GM12878 (cell line): ENCODE measurements at regions not wholly inside any gene's neighbourhood (a gene's known extent, or its start where the extent isn't known, plus 50 kb on each side); places are given as distances from the start of the nearest gene placed in this dataset.

Source experiments
- ATAC-seq: fragments of 200-7000 bp; cut with Tn5 transposase; 3 replicates; pipeline ENCODE4 v1.9.1; 2020; ENCODE audit warnings: mild to moderate bottlenecking, moderate library complexity
- BruUV-seq: library from RNA; stranded (reverse); fragments of 400-500 nt; replicated peaks from 2 replicates; lab custom pipeline; 2021; lab: Mats Ljungman, UMichigan
- CTCF ChIA-PET: fragments of 300-600 bp; sonication (Branson Sonifier 250); formaldehyde crosslinking; extraction: SDS; loops from one replicate; lab custom pipeline; 2021; ENCODE audit warnings: inconsistent platforms; lab: Yijun Ruan, JAX
- POLR2A ChIA-PET: fragments of 350-600 bp; formaldehyde crosslinking; extraction: SDS; loops from one replicate; lab custom pipeline; 2021; ENCODE audit warnings: inconsistent platforms; lab: Charles Lee
- RAD21 ChIA-PET: fragments of 300-600 bp; sonication (Branson Sonifier 250); formaldehyde crosslinking; loops from one replicate; lab custom pipeline; 2023; ENCODE audit warnings: antibody characterized with exemption; ENCODE audit not compliant: unreplicated experiment; lab: Charles Lee
- SMC1A ChIA-PET: fragments of 300-600 bp; sonication (Branson Sonifier 250); formaldehyde crosslinking; loops from one replicate; lab custom pipeline; 2023; ENCODE audit not compliant: unreplicated experiment, uncharacterized antibody; lab: Charles Lee
- DNase-seq: peaks from one replicate; pipeline ENCODE4 v3.0.0-alpha.2; 2011; ENCODE audit warnings: low read depth, low spot score
- FAIRE-seq: peaks from 3 replicates; lab custom pipeline; 2011; peaks lifted over from hg19 to GRCh38; lab: Jason Lieb, UNC
- H2AFZ ChIP-seq: 2 replicates; pipeline ENCODE4 v1.6.0; 2011; ENCODE audit warnings: low read depth, low read length, control low read depth; ENCODE audit not compliant: control insufficient read depth
- H3K27ac ChIP-seq: 2 replicates; pipeline ENCODE4 v1.5.1; 2011; ENCODE audit warnings: control low read depth; ENCODE audit not compliant: control insufficient read depth, insufficient read depth
- H3K27me3 ChIP-seq, 2 experiments: replicated peaks in 1 of 2; 2 replicates each; pipeline versions ENCODE4 v1.6.0 to v1.6.1; 2011; ENCODE audit warnings: low read length in 1 of 2; ENCODE audit not compliant: control insufficient read depth in 2 of 2, insufficient read depth in 2 of 2
- H3K36me3 ChIP-seq, 2 experiments: 2 replicates each; pipeline ENCODE4 v1.5.1; 2011; ENCODE audit warnings: low read length in 1 of 2; ENCODE audit not compliant: control insufficient read depth in 2 of 2, insufficient read depth in 2 of 2
- H3K4me1 ChIP-seq: 2 replicates; pipeline ENCODE4 v1.6.1; 2011; ENCODE audit warnings: mild to moderate bottlenecking, low read length, moderate library complexity, mixed read lengths; ENCODE audit not compliant: control insufficient read depth, insufficient read depth
- H3K4me2 ChIP-seq: 2 replicates; pipeline ENCODE4 v1.6.0; 2011; ENCODE audit warnings: control low read depth; ENCODE audit not compliant: control insufficient read depth, insufficient read depth
- H3K4me3 ChIP-seq: fragments of 200-600 bp; sonication (generic); 2 replicates; pipeline ENCODE4 v1.5.1; 2016
- H3K79me2 ChIP-seq: 2 replicates; pipeline ENCODE4 v1.6.0; 2011; ENCODE audit warnings: low read length; ENCODE audit not compliant: control insufficient read depth, insufficient read depth
- H3K9ac ChIP-seq: 2 replicates; pipeline ENCODE4 v1.8.0; 2011; ENCODE audit warnings: low read length, control low read depth, mixed read lengths; ENCODE audit not compliant: control insufficient read depth, insufficient read depth
- H3K9me3 ChIP-seq: replicated peaks from 3 replicates; pipeline ENCODE4 v1.5.1; 2011; ENCODE audit warnings: mild to moderate bottlenecking, low read length; ENCODE audit not compliant: control insufficient read depth, insufficient read depth
- H4K20me1 ChIP-seq: 2 replicates; pipeline ENCODE4 v1.6.0; 2011; ENCODE audit not compliant: control insufficient read depth, insufficient read depth
- EED ChIP-seq: sonication (generic); IDR thresholded peaks from 2 replicates; pipeline ENCODE4 v1.6.1; 2016; ENCODE audit warnings: antibody characterized with exemption, low read depth
- FOS ChIP-seq: IDR thresholded peaks from 3 replicates; pipeline ENCODE4 v1.6.1; 2011; ENCODE audit warnings: borderline replicate concordance; ENCODE audit not compliant: insufficient read length; ENCODE audit errors: extremely low read depth
- GABPA ChIP-seq: IDR thresholded peaks from 2 replicates; pipeline ENCODE4 v1.6.1; 2014; ENCODE audit warnings: antibody characterized with exemption, low read depth, mild to moderate bottlenecking, inconsistent platforms
- NFXL1 ChIP-seq: fragments of 450-650 bp; IDR thresholded peaks from 2 replicates; pipeline ENCODE4 v1.6.1; 2017; ENCODE audit warnings: antibody characterized with exemption, mild to moderate bottlenecking, borderline replicate concordance
- NR2C2 ChIP-seq: IDR thresholded peaks from 2 replicates; pipeline ENCODE4 v1.6.1; 2011; ENCODE audit warnings: borderline replicate concordance, low read depth; ENCODE audit not compliant: control insufficient read depth, insufficient read length
- POU2F2 ChIP-seq: IDR thresholded peaks from 3 replicates; pipeline ENCODE4 v1.6.1; 2011; ENCODE audit warnings: low read depth, mild to moderate bottlenecking, low read length, borderline replicate concordance
- SIN3A ChIP-seq: IDR thresholded peaks from 2 replicates; pipeline ENCODE4 v1.6.1; 2012; ENCODE audit warnings: low read depth, low read length, improper control_type of control experiment
- ZNF622 ChIP-seq: fragments of 450-650 bp; IDR thresholded peaks from 2 replicates; pipeline ENCODE4 v1.6.1; 2017; ENCODE audit warnings: mild to moderate bottlenecking, inconsistent platforms
- ZZZ3 ChIP-seq: IDR thresholded peaks from 2 replicates; pipeline ENCODE4 v1.6.1; 2011; ENCODE audit warnings: low read depth; ENCODE audit not compliant: control insufficient read depth, insufficient read length
- WGBS: methylation state at CpG from one replicate; pipeline ENCODE4 v1.1.6; 2016; ENCODE audit warnings: low lambda C conversion rate; ENCODE audit not compliant: insufficient replicate concordance, insufficient coverage; ENCODE audit errors: missing lambda C conversion rate; 5-methylcytosine and 5-hydroxymethylcytosine counted together
- in situ Hi-C: fragments of 300-500 bp; cut with MboI; formaldehyde crosslinking; loops from 9 replicates; pipeline ENCODE4 v1.14.3; 2018; ENCODE audit warnings: mixed read lengths
- intact Hi-C: fragments of 100-400 bp; cut with micrococcal nuclease; formaldehyde crosslinking; loops from one replicate; pipeline ENCODE4 v1.14.2; 2022; ENCODE audit not compliant: unreplicated experiment
- TF ChIP-seq, protein P1 (sequence below): fragments of 150-350 bp; IDR thresholded peaks from 2 replicates; pipeline ENCODE4 v1.6.1; 2016; ENCODE audit warnings: low read depth, low read length
- TF ChIP-seq, protein P2 (sequence below): fragments of 450-650 bp; conservative IDR thresholded peaks from 2 replicates; pipeline ENCODE4 v1.6.1; 2017; ENCODE audit warnings: mild to moderate bottlenecking, moderate library complexity
- TF ChIP-seq, protein P3 (sequence below): fragments of 450-650 bp; IDR thresholded peaks from 2 replicates; pipeline ENCODE4 v1.6.1; 2016; ENCODE audit warnings: mild to moderate bottlenecking, moderate library complexity, borderline replicate concordance

DNA sequence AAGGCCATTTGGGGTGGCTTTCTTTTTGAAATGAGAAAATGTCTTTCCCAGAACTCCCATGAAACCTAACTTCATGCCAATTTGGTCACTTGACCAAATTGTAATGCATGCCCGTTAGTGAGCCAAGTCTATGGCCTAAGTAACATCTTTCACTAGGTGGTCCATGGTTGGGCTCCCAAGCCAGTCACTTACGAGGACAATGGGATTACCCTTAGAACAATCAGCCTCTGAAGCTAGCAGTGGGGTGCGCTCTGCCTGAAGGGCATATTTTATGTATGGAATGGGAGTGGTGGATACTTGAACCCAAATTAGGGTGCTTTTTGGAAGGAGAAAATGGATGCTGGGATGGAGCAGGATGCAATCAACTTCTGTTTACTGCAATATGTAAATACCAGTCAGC, 127.4 kb upstream of the GOLIM4 start:
- H3K79me2 ChIP-seq: no peaks in the 10 kb centered on the region
- no peak overlapping the region for H3K4me3 ChIP-seq
- ChIA-PET SMC1A (interaction anchor here (1.1 kb wide), 1 partner anchor 8 kb away, joined by 3 read pairs; no protein-coding TSS in a partner anchor), RAD21 (interaction anchor here (1.1 kb wide), 1 partner anchor 11 kb away, joined by 6 read pairs; no protein-coding TSS in a partner anchor), POLR2A (no interaction called here), CTCF (interaction anchor here (1.3 kb wide), 1 partner anchor 13 kb away, joined by 6 read pairs; no protein-coding TSS in a partner anchor)
- DNase-seq (no peak), FAIRE-seq (no peak), ATAC-seq (no peak)
- H3K27ac ChIP-seq: no peak overlapping the region
- no TSS peak for BruUV-seq
- in situ Hi-C loops: no loop called here
- H4K20me1 ChIP-seq: no peaks in the 10 kb centered on the region
- H3K9me3 ChIP-seq: no peaks in the 10 kb centered on the region
- H3K27me3 ChIP-seq: 0 out of 4 replicates have a peak, but pooled peaks cover 0 to 2% of the 10 kb centered on the region in 2 experiments
- H2AFZ ChIP-seq: no peak overlapping the region
- H3K9ac ChIP-seq: no peak overlapping the region
- no peaks in the 10 kb centered on the region for H3K36me3 ChIP-seq
- WGBS: 48% methylated on average over 3 of the region's 3 CpGs
- intact Hi-C loops: no loop called here
- H3K4me2 ChIP-seq: no peak overlapping the region
- no peaks in the 10 kb centered on the region for H3K4me1 ChIP-seq
- TF ChIP-seq, protein P1, sequence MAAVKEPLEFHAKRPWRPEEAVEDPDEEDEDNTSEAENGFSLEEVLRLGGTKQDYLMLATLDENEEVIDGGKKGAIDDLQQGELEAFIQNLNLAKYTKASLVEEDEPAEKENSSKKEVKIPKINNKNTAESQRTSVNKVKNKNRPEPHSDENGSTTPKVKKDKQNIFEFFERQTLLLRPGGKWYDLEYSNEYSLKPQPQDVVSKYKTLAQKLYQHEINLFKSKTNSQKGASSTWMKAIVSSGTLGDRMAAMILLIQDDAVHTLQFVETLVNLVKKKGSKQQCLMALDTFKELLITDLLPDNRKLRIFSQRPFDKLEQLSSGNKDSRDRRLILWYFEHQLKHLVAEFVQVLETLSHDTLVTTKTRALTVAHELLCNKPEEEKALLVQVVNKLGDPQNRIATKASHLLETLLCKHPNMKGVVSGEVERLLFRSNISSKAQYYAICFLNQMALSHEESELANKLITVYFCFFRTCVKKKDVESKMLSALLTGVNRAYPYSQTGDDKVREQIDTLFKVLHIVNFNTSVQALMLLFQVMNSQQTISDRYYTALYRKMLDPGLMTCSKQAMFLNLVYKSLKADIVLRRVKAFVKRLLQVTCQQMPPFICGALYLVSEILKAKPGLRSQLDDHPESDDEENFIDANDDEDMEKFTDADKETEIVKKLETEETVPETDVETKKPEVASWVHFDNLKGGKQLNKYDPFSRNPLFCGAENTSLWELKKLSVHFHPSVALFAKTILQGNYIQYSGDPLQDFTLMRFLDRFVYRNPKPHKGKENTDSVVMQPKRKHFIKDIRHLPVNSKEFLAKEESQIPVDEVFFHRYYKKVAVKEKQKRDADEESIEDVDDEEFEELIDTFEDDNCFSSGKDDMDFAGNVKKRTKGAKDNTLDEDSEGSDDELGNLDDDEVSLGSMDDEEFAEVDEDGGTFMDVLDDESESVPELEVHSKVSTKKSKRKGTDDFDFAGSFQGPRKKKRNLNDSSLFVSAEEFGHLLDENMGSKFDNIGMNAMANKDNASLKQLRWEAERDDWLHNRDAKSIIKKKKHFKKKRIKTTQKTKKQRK: no peak
- TF ChIP-seq NR2C2 (no peak), ZZZ3 (no peak), ZNF622 (no peak), EED (no peak), FOS (no peak), NFXL1 (no peak), GABPA (no peak), SIN3A (no peak), POU2F2 (no peak)
- TF ChIP-seq, protein P2, sequence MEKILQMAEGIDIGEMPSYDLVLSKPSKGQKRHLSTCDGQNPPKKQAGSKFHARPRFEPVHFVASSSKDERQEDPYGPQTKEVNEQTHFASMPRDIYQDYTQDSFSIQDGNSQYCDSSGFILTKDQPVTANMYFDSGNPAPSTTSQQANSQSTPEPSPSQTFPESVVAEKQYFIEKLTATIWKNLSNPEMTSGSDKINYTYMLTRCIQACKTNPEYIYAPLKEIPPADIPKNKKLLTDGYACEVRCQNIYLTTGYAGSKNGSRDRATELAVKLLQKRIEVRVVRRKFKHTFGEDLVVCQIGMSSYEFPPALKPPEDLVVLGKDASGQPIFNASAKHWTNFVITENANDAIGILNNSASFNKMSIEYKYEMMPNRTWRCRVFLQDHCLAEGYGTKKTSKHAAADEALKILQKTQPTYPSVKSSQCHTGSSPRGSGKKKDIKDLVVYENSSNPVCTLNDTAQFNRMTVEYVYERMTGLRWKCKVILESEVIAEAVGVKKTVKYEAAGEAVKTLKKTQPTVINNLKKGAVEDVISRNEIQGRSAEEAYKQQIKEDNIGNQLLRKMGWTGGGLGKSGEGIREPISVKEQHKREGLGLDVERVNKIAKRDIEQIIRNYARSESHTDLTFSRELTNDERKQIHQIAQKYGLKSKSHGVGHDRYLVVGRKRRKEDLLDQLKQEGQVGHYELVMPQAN: no peak
- TF ChIP-seq, protein P3, sequence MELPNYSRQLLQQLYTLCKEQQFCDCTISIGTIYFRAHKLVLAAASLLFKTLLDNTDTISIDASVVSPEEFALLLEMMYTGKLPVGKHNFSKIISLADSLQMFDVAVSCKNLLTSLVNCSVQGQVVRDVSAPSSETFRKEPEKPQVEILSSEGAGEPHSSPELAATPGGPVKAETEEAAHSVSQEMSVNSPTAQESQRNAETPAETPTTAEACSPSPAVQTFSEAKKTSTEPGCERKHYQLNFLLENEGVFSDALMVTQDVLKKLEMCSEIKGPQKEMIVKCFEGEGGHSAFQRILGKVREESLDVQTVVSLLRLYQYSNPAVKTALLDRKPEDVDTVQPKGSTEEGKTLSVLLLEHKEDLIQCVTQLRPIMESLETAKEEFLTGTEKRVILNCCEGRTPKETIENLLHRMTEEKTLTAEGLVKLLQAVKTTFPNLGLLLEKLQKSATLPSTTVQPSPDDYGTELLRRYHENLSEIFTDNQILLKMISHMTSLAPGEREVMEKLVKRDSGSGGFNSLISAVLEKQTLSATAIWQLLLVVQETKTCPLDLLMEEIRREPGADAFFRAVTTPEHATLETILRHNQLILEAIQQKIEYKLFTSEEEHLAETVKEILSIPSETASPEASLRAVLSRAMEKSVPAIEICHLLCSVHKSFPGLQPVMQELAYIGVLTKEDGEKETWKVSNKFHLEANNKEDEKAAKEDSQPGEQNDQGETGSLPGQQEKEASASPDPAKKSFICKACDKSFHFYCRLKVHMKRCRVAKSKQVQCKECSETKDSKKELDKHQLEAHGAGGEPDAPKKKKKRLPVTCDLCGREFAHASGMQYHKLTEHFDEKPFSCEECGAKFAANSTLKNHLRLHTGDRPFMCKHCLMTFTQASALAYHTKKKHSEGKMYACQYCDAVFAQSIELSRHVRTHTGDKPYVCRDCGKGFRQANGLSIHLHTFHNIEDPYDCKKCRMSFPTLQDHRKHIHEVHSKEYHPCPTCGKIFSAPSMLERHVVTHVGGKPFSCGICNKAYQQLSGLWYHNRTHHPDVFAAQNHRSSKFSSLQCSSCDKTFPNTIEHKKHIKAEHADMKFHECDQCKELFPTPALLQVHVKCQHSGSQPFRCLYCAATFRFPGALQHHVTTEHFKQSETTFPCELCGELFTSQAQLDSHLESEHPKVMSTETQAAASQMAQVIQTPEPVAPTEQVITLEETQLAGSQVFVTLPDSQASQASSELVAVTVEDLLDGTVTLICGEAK: no peak
